Esophagus muscularis mucosa (tissue), 4 donors: ENCODE measurements at regions not wholly inside any gene's neighbourhood (a gene's known extent, or its start where the extent isn't known, plus 50 kb on each side); places are given as distances from the start of the nearest gene placed in this dataset.

Source experiments
- DNase-seq: peaks from one replicate; pipeline ENCODE4 v3.0.0-alpha.2; 2017; ENCODE audit errors: extremely low spot score
- H3K27ac ChIP-seq, 4 donors: fragments of 200-600 bp; sonication (generic); replicated peaks in 1 of 4; 1 replicate in 3 of 4; 2 replicates in 1 of 4; pipeline ENCODE4 v1.5.1; 2016 to 2019; ENCODE audit warnings: mild to moderate bottlenecking in 1 of 4
- H3K27me3 ChIP-seq, 4 donors: fragments of 200-600 bp; sonication (generic); one replicate each; pipeline versions ENCODE4 v1.5.1 to v1.6.0; 2016 to 2019
- H3K36me3 ChIP-seq, 4 donors: fragments of 200-600 bp; sonication (generic); one replicate each; pipeline ENCODE4 v1.5.1; 2016 to 2019
- H3K4me1 ChIP-seq, 4 donors: fragments of 200-600 bp; sonication (generic); one replicate each; pipeline ENCODE4 v1.5.1; 2016 to 2019
- H3K4me3 ChIP-seq, 4 donors: fragments of 200-600 bp; sonication (generic); 1 replicate in 2 of 4; 2 replicates in 2 of 4; pipeline ENCODE4 v1.5.1; 2016 to 2019; ENCODE audit warnings: mild to moderate bottlenecking in 4 of 4, moderate library complexity in 1 of 4
- H3K9me3 ChIP-seq, 4 donors: fragments of 200-600 bp; sonication (generic); 1 replicate in 3 of 4; 2 replicates in 1 of 4; pipeline ENCODE4 v1.5.1; 2016 to 2019
- CTCF ChIP-seq, 3 experiments: fragments of 200-600 bp in 2 of 3; fragments of 450-650 bp in 1 of 3; sonication (generic) in 2 of 3; IDR thresholded peaks; one replicate each; pipeline ENCODE4 v1.5.1; 2017 to 2019; ENCODE audit warnings: antibody characterized with exemption in 3 of 3, mild to moderate bottlenecking in 2 of 3, moderate library complexity in 1 of 3
- EP300 ChIP-seq: sonication (generic); formaldehyde crosslinking; IDR thresholded peaks from one replicate; pipeline ENCODE4 v1.6.1; 2017; ENCODE audit warnings: antibody characterized with exemption
- POLR2A ChIP-seq: fragments of 450-650 bp; IDR thresholded peaks from one replicate; pipeline ENCODE4 v1.6.1; 2017; ENCODE audit warnings: antibody characterized with exemption, moderate library complexity, mild to moderate bottlenecking, low read depth
- POLR2AphosphoS5 ChIP-seq, 2 donors: sonication (generic); formaldehyde crosslinking; IDR thresholded peaks; one replicate each; pipeline ENCODE4 v1.6.1; 2017; ENCODE audit warnings: antibody characterized with exemption in 2 of 2
- WGBS: methylation state at CpG from one replicate; pipeline ENCODE4 v1.1.5; 2018; 5-methylcytosine and 5-hydroxymethylcytosine counted together
- intact Hi-C: fragments of 100-400 bp; cut with DNase I; formaldehyde crosslinking; loops from one replicate; pipeline ENCODE4 v1.15.1; 2023

DNA sequence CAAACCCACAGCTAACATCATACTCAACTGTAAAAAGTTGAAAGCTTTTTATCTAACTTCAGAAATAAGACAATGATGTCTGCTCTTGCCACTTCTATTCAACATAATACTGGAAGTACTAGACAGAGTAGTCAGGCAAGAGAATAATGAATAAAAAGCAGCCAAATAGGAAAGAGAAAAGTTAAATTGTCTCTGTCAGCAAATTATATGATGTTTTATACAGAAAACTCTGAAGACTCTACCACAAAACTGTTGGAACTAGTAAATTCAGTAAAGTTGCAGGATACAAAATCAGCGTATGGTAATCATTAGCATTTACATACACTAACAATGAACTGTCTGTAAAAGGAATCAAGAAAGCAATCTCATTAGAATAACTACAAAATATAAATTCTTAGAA is 752.9 kb upstream of the CT83 start:
- WGBS, result 93% methylated on average over 1 of the region's 1 CpG
- Histone ChIP-seq H3K36me3 (no peaks in the 10 kb centered on the region), H3K27ac (no peak overlapping the region), H3K27me3 (no peaks in the 10 kb centered on the region), H3K9me3 (no peaks in the 10 kb centered on the region), H3K4me3 (no peak overlapping the region), H3K4me1 (no peaks in the 10 kb centered on the region)
- TF ChIP-seq POLR2A (no peak), CTCF (IDR thresholded peaks at IDR 0.05) (no peak), POLR2AphosphoS5 (IDR thresholded peaks at IDR 0.05) (no peak), EP300 (no peak)
- intact Hi-C loops, result no loop called here
- no peak for DNase-seq

DNA sequence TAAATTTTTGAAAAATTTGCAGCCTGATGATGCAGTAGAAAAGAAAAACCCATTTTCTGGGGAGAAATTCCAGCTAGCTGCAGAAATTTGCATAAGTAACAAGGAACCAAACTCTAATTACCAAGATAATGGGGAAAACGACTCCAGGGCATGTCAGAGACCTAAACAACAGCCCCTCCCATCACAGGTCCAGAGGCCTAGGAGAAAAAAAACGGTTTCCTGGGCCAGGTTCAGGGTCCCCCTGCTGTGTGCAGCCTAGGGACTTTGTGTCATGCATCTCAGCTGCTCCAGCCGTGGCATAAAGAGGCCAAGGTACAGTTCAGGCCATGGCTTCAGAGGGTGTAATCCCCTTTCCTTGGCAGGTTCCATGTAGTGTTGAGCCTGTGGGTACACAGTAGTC is 733.7 kb upstream of the CT83 start:
- no peaks in the 10 kb centered on the region for H3K27me3 ChIP-seq
- H3K4me1 ChIP-seq, result no peaks in the 10 kb centered on the region
- no peaks in the 10 kb centered on the region for H3K9me3 ChIP-seq
- no peaks in the 10 kb centered on the region for H3K36me3 ChIP-seq
- WGBS, result 31% methylated on average over 3 of the region's 3 CpGs
- no peak overlapping the region for H3K4me3 ChIP-seq
- intact Hi-C loops, result no loop called here
- DNase-seq, result no peak
- H3K27ac ChIP-seq, result no peak overlapping the region
- TF ChIP-seq POLR2AphosphoS5 (IDR thresholded peaks at IDR 0.05), result no peak

- Histone ChIP-seq H3K4me3 (no peak overlapping the region), H3K36me3 (no peaks in the 10 kb centered on the region), H3K9me3 (peaks cover 0 to 6% (median 0%) of the 10 kb centered on the region in 4 donors), H3K27me3 (no peaks in the 10 kb centered on the region), H3K4me1 (no peaks in the 10 kb centered on the region), H3K27ac (no peak overlapping the region)
- intact Hi-C loops, result no loop called here
- no peak for TF ChIP-seq POLR2A
- TF ChIP-seq POLR2AphosphoS5 (IDR thresholded peaks at IDR 0.05), result no peak
- TF ChIP-seq EP300, result no peak
- no peak for TF ChIP-seq CTCF (IDR thresholded peaks at IDR 0.05)
- no peak for DNase-seq
These were observed 684.5 kb upstream of the CT83 start for GRCh38 chrX:117147249-117147648.

- no peak for DNase-seq
- no peak overlapping the region for H3K4me3 ChIP-seq
- TF ChIP-seq CTCF (IDR thresholded peaks at IDR 0.05), result no peak
- no peak for TF ChIP-seq POLR2AphosphoS5 (IDR thresholded peaks at IDR 0.05)
- TF ChIP-seq EP300, result no peak
- TF ChIP-seq POLR2A, result no peak
- no peaks in the 10 kb centered on the region for H3K9me3 ChIP-seq
- intact Hi-C loops, result no loop called here
- 84% methylated on average over 2 of the region's 2 CpGs for WGBS
- H3K36me3 ChIP-seq, result no peaks in the 10 kb centered on the region
- no peak overlapping the region for H3K27ac ChIP-seq
- no peaks in the 10 kb centered on the region for H3K4me1 ChIP-seq
- H3K27me3 ChIP-seq, result no peaks in the 10 kb centered on the region
These were observed 675.3 kb upstream of the CT83 start for GRCh38 chrX:117138070-117138469.

- Histone ChIP-seq H3K36me3 (no peaks in the 10 kb centered on the region), H3K4me3 (no peak overlapping the region), H3K9me3 (no peaks in the 10 kb centered on the region), H3K27ac (no peak overlapping the region), H3K27me3 (no peaks in the 10 kb centered on the region), H3K4me1 (no peaks in the 10 kb centered on the region)
- TF ChIP-seq CTCF (IDR thresholded peaks at IDR 0.05) (no peak), POLR2A (no peak), EP300 (no peak), POLR2AphosphoS5 (IDR thresholded peaks at IDR 0.05) (no peak)
- 59% methylated on average over 2 of the region's 2 CpGs for WGBS
- intact Hi-C loops, result no loop called here
- DNase-seq, result no peak
These were observed 672.2 kb upstream of the CT83 start for GRCh38 chrX:117134983-117135382.
